Heart left ventricle (tissue), 16 donors: ENCODE measurements at regions not wholly inside any gene's neighbourhood (a gene's known extent, or its start where the extent isn't known, plus 50 kb on each side); places are given as distances from the start of the nearest gene placed in this dataset.

Experiments
- ATAC-seq, 4 donors: fragments of 200-7000 bp; cut with Tn5 transposase; one replicate each; pipeline ENCODE4 v1.9.1; 2020 to 2022; ENCODE audit warnings: moderate library complexity in 4 of 4, mild to moderate bottlenecking in 3 of 4, moderate number of reproducible peaks in 1 of 4
- DNase-seq, 5 donors: peaks; one replicate each; pipeline ENCODE4 v3.0.0-alpha.2; 2020
- H3K27ac ChIP-seq, 12 donors: fragments of 200-600 bp; sonication (generic) in 4 of 12; one replicate each; pipeline versions ENCODE4 v1.5.0 to v1.8.0; 2016 to 2022; ENCODE audit warnings: mild to moderate bottlenecking in 2 of 12
- H3K27me3 ChIP-seq, 9 donors: fragments of 200-600 bp; sonication (generic) in 2 of 9; one replicate each; pipeline versions ENCODE4 v1.5.1 to v1.8.0; 2016 to 2022; ENCODE audit warnings: mild to moderate bottlenecking in 3 of 9
- H3K36me3 ChIP-seq, 9 donors: fragments of 200-600 bp; sonication (generic) in 2 of 9; one replicate each; pipeline versions ENCODE4 v1.5.0 to v1.8.0; 2018 to 2022; ENCODE audit warnings: mild to moderate bottlenecking in 2 of 9
- H3K4me1 ChIP-seq, 12 donors: fragments of 200-600 bp; sonication (generic) in 4 of 12; one replicate each; pipeline versions ENCODE4 v1.5.0 to v1.8.0; 2016 to 2022; ENCODE audit warnings: mild to moderate bottlenecking in 3 of 12
- H3K4me3 ChIP-seq, 12 donors: fragments of 200-600 bp; sonication (generic) in 4 of 12; one replicate each; pipeline versions ENCODE4 v1.5.0 to v1.8.0; 2017 to 2022; ENCODE audit warnings: mild to moderate bottlenecking in 9 of 12, moderate library complexity in 4 of 12
- H3K9me3 ChIP-seq, 12 donors: fragments of 200-600 bp; sonication (generic) in 4 of 12; one replicate each; pipeline versions ENCODE4 v1.5.0 to v1.8.0; 2016 to 2022; ENCODE audit warnings: mild to moderate bottlenecking in 1 of 12
- CTCF ChIP-seq, 12 donors: fragments of 200-600 bp; sonication (generic) in 4 of 12; IDR thresholded peaks; one replicate each; pipeline versions ENCODE4 v1.5.0 to v1.8.0; 2018 to 2022; ENCODE audit warnings: antibody characterized with exemption in 12 of 12, mild to moderate bottlenecking in 5 of 12
- POLR2A ChIP-seq, 2 donors: fragments of 450-650 bp; IDR thresholded peaks; one replicate each; pipeline ENCODE4 v1.6.1; 2017; ENCODE audit warnings: antibody characterized with exemption in 2 of 2, mild to moderate bottlenecking in 2 of 2, moderate library complexity in 2 of 2
- WGBS, 4 donors: extraction: QIAGEN DNeasy Blood & Tissue Kit in 2 of 4; methylation state at CpG; one replicate each; pipeline versions ENCODE4 v1.1.5 to v1.1.7; 2013 to 2018; 5-methylcytosine and 5-hydroxymethylcytosine counted together
- intact Hi-C, 10 donors: fragments of 100-400 bp; cut with DNase I; formaldehyde crosslinking; loops; one replicate each; pipeline versions ENCODE4 v1.11.1 to v1.14.2; 2022
- donor health status: ischemic (EF 13 %, LVEDD 7.1; RV severe dilation, severe dysfunction).
- donor health status: healthy with polysubstance abuse.
- donor health status: DM: no; HTN: yes; CAD: no.
- donor health status: DM: no; HTN: no; CAD: no.
- donor health status: ischemic (EF 25% LVEDD 6.9; RV normal size, moderate dysfunction).
- donor health status: ischemic (EF 25% LVEDD 5.7; RV mildly dilated, moderate dysfunction).
- donor health status: healthy.
- donor health status: DM: yes; HTN: yes; CAD: no.
- donor health status: ischemic (EF 35%, LVEDD 5.7; RV mildly dilated, moderate dysfunction).
- donor health status: nonischemic (EF 11% LVEDD 7.7; RV severe dilation, severe dysfunction).
- donor health status: DM: yes; HTN: yes; CAD: no.
- donor health status: PGD.
- donor health status: ischemic (EF 29% LVEDD 5.4; RV normal size, mild dysfunction).
- donor health status: nonischemic (EF 23%, LVEDD 6.1; RV moderate dilation, normal function).

DNA sequence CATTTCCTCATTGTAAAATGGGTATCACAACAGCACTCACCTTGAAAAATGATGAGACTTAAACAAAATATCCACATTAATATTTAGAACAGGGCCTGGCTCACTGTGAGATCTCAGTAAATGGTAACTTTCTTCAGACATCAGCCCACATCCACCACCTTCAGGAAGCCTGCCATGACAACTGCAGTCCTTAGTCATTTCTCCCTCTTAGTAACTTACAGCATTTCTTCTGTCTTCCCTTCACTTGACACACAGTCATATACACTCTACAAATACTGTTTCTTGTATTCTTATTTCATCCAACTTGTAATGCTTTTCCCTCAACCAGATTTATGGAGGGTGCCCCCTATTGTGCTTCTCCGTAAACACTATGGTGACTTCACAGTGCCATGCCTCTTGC, 263.0 kb downstream of the ZNF516 start:
- intact Hi-C loops: no loop called here
- Histone ChIP-seq H3K27me3 (no peaks in the 10 kb centered on the region), H3K27ac (no peak overlapping the region), H3K4me1 (peaks cover 0 to 6% (median 0%) of the 10 kb centered on the region in 12 donors), H3K9me3 (no peaks in the 10 kb centered on the region), H3K4me3 (no peak overlapping the region), H3K36me3 (no peaks in the 10 kb centered on the region)
- no peak for DNase-seq
- no peak for ATAC-seq
- 96 to 100% (median 99%) methylated on average over 1 of the region's 1 CpG for WGBS, 4 donors
- TF ChIP-seq POLR2A (IDR thresholded peaks at IDR 0.05) (no peak), CTCF (IDR thresholded peaks at IDR 0.05) (no peak)

- H3K27me3 ChIP-seq: no peaks in the 10 kb centered on the region
- intact Hi-C loops: no loop called here
- 78 to 91% (median 82%) methylated on average over 5 of the region's 5 CpGs for WGBS, 4 donors
- DNase-seq: no peak
- H3K4me3 ChIP-seq: no peak overlapping the region
- no peaks in the 10 kb centered on the region for H3K36me3 ChIP-seq
- no peaks in the 10 kb centered on the region for H3K9me3 ChIP-seq
- no peak overlapping the region for H3K27ac ChIP-seq
- H3K4me1 ChIP-seq: peaks cover 0 to 6% (median 0%) of the 10 kb centered on the region in 12 donors
- TF ChIP-seq CTCF (IDR thresholded peaks at IDR 0.05) (no peak), POLR2A (IDR thresholded peaks at IDR 0.05) (no peak)
- ATAC-seq: no peak
Observed at GRCh38 chr18:76231402-76231801, 263.6 kb downstream of the ZNF516 start.

DNA sequence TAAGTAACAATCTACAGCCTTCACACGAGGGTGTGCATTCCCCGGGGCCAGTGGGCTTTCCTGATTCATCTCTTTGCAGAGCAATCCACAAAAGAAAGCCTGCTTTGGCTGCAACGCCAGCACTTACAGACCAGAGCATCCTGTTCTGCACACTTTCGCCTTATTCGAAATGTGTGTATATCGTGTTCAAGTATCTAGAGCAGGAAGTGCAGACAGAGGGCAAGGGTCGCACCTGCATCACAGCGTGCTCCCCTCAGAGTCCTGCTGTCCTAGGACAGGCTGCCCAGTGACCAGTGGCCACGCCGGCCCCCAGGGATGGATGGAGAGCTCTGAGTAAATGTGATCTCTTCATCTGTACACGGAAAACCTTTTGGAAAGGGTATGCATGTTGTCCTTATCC, 264.3 kb downstream of the ZNF516 start:
- H3K36me3 ChIP-seq: no peaks in the 10 kb centered on the region
- H3K27me3 ChIP-seq: no peaks in the 10 kb centered on the region
- H3K4me1 ChIP-seq: peaks cover 0 to 6% (median 0%) of the 10 kb centered on the region in 12 donors
- ATAC-seq: no peak
- no peak for DNase-seq
- no peak overlapping the region for H3K4me3 ChIP-seq
- no peak overlapping the region for H3K27ac ChIP-seq
- H3K9me3 ChIP-seq: no peaks in the 10 kb centered on the region
- WGBS, 4 donors: 55 to 68% (median 59%) methylated on average over 11 of the region's 11 CpGs
- intact Hi-C loops: no loop called here
- TF ChIP-seq CTCF (IDR thresholded peaks at IDR 0.05): no peak
- TF ChIP-seq POLR2A (IDR thresholded peaks at IDR 0.05): no peak

- peaks cover 0 to 6% (median 0%) of the 10 kb centered on the region in 12 donors for H3K4me1 ChIP-seq
- intact Hi-C loops: no loop called here
- no peaks in the 10 kb centered on the region for H3K36me3 ChIP-seq
- ATAC-seq: no peak
- 75 to 77% (median 76%) methylated on average over 7 of the region's 7 CpGs for WGBS, 4 donors
- no peaks in the 10 kb centered on the region for H3K27me3 ChIP-seq
- DNase-seq: no peak
- TF ChIP-seq POLR2A (IDR thresholded peaks at IDR 0.05): no peak
- TF ChIP-seq CTCF (IDR thresholded peaks at IDR 0.05): no peak
- H3K27ac ChIP-seq: no peak overlapping the region
- H3K4me3 ChIP-seq: no peak overlapping the region
- no peaks in the 10 kb centered on the region for H3K9me3 ChIP-seq
Observed at GRCh38 chr18:76228716-76229115, 266.3 kb downstream of the ZNF516 start.
